ENCODE measurements at regions not wholly inside any gene's neighbourhood (a gene's known extent, or its start where the extent isn't known, plus 50 kb on each side); places are given as distances from the start of the nearest gene placed in this dataset.
"Not testable (repeated sequence)": the region's sequence is repeated elsewhere in the genome, so short reads cannot be mapped to it uniquely, and the experiment has no call there.

DNA sequence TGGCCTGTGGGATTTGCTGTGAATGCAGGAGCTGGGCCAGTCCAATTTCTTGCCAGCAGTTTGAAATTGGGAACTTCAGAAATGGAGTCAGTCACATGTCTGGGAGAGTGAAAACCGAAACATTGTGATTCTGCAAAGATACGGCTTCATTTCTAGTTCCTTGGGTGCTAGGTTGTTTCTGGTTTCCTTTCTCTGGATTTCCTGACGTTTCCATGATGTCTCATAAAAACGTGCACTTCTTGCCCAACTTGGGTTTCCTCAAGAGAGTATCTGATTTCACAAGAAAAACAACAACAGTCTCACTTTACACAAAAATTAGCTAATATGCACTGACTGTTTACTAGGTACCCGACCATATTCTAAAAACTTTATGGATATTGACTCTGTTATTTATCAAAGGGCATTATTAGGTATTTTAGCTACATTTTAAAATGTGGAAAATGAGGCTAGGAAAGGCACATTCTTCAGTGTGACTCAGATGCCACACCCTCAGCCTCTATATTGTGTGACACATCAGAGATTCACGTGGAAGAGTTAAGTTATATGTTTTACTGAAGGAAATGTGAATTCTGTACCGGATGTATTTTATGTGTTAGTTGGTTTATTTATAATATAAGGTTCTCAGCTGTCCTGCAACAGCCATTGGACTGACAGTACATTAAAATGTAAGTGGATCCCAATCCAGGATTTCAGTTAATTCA, 225.0 kb upstream of the PUDP start:
- peak; percentile 31 to 72 (median 72) for DNase-seq

DNA sequence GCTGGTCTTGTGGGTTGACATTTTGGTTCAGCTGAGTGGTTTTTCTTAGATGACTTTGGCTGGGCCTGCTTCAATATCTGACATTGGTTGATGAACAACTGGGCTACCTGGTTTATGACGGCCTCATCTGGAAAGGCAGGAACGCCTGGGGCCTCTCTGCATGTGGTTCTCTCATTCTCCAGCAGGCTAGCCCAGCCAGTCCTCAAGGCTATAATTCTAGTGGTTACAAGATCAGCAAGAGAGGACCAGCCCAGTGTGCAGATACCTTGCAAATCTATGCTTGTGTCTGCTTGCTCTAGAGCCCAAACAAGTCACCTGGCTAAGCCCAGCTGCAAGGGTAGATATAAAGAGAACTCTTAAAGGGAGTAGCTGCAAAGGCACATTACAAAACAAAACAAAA, 214.2 kb upstream of the PUDP start:
- no peak for DNase-seq

DNA sequence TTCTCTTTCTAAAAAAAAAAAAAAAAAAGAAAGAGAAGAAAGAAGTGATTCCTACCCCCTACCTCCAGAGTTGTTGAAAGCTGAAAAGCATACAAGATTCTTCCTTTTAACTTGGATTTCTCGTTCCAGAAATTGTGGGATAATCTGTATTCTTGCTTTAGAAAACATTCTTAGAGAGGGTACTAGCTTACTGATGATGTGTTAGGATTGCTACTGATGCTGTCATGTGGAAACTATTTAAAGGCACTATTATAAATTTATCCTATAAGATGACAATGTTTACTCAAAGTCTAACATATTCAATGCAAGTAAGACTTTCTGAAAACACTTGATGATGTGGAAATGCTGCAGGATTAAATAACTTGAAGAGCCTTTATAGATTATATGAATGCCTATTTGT, 204.0 kb upstream of the PUDP start:
- no peak for DNase-seq

DNA sequence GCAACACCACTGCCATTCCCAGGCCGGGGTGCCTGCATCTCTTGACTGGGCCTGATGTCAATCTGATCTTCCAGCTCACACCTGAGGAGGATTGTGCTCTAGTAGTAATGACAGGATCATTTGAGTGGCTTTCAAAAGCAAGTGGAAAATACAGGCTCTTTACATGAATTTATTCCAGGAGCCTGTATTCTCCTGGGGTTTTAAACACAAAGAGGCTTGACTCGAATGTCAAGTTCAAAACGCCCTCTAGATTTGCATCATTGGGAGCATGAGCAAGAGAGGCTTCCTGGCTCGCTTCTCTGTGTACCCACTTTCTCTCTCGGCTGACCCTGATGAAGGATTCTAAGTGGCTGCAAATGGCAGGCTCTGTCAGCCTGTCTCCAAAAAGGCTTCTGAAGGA, 199.5 kb upstream of the PUDP start:
- DNase-seq: no peak

DNA sequence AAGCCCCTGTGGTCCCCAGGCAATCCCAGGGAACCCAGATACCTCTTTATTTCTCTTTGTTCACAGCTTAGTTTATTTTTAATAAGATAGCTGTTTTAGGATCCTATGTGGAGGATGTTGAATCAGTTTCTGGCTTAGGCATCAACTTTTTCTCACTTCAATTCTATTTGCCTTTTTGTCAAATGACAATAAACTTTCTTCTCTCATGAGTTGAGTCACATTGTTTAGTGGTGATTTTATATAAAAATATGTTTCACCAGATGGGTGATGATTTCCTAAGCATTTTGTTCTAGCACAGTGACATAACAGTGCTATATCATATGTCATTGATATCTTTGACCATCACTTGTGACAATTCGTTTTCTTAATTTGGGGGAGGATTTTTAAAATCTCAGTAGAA, 198.1 kb upstream of the PUDP start:
- no peak for DNase-seq

DNA sequence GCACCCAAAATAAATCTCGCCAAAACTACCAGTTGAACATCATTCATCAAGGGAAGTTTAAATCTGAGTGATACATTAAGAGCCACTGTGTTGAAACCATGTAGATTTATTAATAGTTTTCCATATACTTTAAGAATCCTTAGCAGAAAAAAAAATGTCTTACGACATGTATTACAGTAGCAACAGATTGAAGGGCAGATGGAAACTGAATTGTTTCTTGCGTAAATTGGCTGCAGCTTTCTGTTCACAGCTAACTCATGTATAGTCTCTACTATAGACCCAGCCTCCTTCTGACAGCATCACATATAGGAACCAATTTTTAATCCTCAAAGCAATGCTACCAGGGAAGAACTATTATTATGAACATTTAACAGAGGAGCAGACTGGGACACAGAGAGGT, 195.2 kb upstream of the PUDP start:
- no peak for DNase-seq

DNA sequence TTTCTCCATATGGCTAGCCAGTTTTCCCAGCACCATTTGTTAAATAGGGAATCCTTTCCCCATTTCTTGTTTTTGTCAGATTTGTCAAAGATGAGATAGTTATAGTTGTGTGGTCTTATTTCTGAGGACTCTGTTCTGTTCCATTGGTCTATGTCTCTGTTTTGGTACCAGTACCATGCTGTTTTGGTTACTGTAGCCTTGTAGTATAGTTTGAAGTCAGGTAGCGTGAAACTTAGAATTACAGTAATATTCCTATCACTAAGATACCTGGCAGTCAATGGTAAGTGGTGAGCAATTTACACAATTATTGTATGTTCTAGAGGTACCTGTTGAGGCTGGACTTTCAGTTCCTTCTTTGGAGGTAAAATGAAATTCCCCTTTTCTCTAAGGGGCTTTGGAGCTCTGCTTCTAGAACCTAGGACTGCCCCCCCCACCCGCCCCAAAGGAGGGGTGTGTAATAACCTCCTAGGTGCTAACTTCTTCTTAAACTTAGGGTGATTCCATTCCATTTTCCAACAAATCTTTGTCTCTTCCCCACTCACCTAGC, 187.9 kb upstream of the PUDP start:
- DNase-seq: not testable (repeated sequence)

DNA sequence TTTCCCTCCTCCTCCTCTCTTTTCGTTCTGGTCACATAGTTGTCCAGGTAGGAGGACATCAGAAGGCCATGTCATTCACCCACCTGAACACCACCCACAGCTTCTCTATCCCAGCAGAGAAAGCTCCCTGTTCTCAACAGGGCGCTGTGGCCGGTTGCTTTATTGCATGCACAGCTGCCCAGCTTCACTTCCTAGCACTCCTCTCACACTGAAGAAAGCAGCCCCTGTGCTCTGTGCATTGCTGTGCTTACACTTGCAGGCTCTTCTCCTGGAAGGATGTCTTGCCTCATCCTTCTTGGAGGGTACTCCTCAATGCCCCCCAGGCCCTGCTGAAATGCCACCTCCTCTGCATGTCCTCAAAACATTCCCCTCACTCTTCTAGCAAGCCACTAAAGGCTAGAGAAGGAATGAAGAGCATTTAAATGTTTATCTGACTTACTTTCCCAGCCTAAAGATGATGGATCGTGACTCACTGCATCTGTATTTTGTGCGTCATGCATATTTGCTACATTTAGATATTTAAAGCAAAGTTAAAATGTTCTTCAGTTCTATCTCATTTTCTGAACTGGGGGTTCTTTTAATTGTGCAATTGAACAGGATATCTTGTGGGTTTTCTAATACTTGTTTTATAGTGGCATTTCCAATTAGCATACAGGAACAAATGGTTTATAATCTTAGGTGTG, 186.4 kb upstream of the PUDP start:
- no peak for DNase-seq

DNA sequence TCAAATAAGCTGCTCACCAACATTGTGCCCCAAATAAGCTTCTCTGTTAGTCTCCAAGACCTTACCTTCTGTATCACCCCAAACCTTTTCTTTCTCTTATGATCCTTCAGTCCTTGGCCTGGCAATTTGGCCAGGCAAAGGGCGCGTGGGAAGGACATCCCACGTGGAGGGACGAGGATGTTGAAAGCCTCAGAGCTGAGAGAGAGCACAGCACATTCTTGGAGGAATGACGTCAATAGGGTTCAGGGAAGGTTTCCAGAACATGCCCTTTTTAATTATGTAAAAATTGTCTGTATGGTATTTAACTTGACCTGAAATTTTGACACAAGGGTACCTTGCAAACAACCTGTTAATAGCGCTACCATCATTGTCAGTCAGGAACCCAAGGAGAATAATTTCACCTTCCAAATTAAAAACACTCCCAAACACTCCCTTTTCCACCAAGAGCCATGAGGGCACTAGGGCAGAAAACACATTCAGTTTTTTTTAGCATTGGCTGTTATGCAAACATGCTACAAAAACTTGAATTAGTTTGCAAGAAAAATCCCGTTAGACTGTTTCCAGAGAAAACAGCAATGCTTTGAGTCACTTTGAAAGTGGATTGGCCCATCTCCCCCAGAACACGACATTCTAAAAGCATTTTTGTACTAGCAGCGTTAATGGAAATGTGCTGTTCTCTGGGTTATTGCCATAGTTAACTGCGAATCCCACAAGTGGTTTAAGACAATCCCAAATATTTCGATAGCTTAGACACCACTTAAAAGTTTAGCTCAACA, 183.2 kb upstream of the PUDP start:
- DNase-seq: no peak

DNA sequence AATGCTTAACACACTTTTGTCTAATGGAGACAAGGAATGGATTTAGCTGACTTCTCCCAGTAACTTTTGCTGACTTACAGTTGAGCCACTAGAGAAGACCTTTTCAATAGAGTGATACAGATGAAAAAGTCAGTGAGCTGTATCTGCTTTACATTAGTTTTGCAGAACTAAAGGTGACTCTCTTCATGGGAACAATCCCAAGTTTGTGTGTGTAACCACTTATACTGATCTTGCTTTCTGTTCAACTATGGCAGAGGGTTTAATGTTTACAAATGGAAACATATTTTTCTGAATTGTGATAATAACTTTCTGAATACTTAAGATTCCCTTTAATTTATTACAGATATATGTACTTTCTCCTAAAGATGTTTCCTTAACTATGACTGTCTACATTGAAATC, 182.6 kb upstream of the PUDP start:
- DNase-seq: no peak

DNA sequence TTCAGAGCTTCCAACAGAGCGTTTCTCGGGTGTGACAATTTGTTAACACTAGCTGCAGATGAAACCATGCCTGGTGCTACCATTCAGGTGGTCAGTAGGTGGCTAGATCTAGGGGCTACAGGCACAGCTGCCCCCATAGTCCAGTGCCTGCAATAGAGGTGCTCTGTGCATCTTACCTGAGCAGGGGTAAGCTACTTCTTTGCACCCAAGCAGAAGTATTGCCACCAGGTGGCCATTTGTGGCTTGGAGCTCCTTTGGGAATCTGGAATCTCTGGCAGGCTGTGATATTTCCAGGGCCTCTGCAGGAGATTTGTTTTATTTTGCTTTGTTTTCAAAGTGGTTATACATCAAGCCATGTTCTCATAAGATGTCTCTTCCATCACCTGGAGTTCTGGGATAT, 170.7 kb upstream of the PUDP start:
- DNase-seq: no peak

DNA sequence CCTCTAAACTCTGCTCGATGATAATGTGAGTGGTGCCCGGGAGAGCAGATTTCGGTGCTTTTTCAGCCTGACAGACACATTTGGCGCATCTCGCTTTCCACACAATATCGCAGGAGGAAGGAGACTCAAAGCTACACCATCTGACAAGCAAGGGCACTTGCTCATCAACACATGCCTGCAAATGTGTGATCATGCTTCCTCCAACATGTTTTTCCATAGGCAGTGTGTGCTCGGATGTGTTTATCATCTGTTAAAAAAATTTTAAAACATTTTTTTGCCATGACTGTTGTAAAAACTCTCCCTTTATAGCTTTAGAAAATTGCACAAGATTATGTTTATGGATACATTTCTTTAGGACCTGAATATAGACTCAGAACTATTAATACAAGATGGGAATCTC, 170.3 kb upstream of the PUDP start:
- DNase-seq: no peak

DNA sequence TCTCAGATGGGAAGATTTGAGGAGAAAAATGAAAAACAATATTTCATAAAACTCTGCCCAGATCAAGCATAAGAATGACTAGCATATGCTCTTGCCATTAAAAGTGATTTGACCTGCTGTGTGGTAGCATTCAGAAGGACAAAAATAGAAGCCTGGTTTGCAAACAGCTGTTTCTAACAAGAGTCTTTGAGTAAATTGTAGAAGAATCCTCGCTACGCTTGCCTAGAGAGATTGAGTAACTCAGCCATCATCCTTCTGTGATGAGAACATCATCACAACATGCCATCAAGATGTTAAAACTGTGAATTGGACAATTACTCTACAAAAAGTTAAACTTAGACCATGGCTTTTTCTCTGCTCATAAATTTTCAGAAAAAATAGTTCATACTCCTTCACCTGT, 168.9 kb upstream of the PUDP start:
- DNase-seq: no peak

DNA sequence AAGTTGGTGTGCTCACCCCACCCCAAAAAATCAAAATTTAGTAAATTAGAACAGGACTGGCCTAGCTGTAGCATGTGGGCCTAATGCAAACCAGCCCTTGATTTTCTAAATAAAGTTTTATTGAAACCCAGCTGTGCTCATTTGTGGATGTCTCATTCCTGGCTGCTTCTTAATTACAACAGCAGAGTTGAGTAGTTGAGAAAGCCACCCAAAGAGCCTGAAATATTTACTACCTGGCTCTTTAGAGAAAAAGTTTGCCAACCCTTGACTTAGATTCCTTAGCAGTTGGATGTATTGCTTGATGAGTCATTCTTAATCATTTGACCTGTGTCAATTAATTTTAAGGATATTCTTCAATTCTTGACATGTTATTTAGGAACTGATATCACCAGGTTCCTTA, 168.3 kb upstream of the PUDP start:
- DNase-seq: no peak

DNA sequence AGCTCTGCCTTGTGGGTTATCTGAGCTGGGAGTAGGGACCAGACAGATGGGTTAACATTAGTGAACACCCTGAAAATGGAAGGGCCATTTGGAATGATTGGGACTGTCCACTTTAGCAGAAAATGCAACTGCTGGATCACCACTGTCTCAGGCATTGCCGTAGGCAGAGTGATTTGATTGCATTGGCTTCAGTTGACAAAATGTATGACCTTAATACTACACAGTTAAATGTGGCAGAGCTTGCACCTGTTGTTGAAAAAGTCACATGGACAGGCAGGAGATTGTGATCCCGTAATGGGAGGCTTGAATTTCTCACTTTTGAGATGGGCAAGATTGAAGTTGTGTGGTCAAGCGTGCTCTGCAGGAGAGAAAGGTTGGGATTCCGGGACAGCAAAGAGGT, 166.5 kb upstream of the PUDP start:
- no peak for DNase-seq

DNA sequence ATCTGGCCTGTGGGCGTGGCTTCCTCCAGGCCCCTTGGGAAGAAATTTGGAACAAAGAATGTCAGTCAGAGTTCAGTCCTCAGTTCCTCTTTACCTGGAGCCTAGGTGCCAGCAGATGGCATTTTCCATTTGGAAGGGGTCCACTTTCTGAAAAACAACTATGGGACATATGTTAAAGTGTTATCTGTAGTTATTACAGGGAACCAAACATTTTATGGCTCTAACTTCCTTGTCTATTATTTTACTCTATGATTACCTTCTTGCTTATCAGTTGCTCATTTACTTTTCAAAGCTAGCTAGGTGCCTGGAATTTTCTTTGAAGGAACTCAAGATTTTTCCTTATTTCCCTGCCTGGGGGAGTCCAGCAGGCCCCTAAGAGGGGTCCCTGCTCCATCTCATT, 159.8 kb upstream of the PUDP start:
- DNase-seq: no peak

DNA sequence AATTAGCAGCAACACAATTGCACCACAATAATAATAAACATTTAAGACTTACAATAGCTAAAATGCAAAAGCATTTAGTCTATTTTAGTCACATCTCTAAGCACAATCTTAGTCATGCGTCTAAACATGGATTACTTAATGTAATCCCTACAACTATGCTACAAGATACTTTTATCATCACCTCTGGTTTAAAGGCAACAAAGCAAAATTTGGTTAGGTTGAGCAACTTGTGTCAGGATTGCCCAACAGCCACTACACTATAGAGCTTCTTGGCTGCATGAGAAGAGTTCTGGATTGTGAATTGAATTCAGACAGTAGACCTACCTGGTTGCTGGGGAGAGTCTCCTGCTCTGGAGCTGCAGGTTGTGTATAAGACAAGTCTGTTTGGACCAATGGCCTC, 146.5 kb upstream of the PUDP start:
- DNase-seq: no peak

DNA sequence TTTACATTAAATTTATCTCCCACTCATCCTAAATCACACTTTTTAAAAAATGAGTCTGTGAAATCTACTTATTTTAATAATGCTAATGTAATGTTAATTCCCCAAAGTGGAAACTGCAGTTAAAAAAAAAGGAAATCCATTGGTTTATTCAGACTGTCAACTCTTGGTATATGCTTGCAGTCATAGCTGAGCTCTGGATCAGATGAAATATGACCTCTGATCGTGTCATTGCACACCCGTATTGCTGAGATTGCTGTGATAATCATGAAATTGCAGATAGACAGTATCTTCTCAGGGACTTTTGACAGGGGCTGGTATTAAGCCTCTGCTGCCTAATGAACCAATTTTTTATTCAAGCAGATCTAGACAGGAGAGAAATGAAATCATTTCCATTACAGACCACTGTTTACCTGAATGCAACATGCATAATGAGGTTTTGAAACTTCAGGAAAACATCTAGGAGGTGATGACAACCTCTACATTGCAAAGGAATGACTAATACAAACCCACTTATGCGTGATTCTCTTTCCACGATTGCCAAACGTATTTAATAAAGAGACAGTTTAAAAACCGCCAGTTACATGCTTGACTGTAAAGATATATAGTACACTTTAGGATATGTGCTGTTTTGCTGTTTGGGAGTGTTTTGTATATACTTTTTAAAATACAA, 138.3 kb upstream of the PUDP start:
- no peak for DNase-seq

DNA sequence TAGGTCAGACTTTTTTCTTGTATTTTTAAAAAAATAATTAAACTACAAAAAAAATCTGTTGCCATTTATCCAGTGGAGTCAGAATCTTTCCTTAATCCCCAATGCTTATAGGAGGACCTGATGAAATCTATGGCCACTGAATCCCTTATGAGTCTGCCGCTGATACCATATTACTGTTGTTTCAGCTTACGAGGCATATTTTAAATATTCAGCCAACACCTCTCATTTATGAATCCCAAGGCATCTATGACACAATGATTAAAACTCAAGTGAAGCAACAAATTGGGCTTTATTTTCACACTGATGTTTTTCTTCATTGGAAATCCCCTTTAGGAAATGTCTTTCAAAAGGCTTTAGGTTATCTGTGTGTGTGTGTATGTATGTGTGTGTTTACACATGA, 137.8 kb upstream of the PUDP start:
- no peak for DNase-seq

DNA sequence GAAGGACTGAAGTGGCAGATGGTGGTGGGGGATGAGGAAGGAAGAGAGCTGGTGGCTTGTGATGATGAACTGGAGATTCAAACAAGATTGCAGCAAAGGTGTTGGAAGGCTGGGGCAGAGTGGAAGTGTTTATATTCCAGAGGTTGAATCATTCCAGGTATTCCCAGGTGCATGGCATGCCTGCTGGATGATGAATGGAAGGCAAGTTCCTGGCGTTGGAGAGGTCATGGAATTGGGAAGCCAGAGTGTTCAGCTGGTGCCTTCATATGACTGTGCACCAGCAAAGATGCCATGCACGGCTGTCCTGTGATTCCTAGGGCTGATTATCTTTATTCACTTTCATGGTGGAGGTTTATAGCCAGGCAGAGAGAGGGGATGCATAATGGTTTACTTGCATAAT, 135.8 kb upstream of the PUDP start:
- DNase-seq: no peak

DNA sequence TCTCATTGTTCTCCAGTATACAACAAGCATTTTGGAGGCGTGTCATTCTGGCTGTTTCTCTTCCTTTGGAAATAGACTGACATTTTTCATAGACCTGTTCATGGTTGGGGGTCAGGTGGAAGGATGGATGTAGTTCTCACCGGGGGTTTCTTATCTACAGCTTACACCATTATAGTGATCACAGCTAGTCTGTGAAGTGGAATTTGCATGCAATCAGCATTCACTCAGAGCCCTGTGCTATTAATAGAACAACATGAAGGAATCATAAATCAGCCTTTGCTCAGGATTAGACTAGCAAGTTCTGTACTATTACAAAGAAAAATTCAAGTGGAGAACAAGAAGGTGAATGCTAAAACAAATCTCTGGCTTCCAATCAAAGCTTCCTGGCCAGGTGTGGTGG, 132.6 kb upstream of the PUDP start:
- DNase-seq: no peak

DNA sequence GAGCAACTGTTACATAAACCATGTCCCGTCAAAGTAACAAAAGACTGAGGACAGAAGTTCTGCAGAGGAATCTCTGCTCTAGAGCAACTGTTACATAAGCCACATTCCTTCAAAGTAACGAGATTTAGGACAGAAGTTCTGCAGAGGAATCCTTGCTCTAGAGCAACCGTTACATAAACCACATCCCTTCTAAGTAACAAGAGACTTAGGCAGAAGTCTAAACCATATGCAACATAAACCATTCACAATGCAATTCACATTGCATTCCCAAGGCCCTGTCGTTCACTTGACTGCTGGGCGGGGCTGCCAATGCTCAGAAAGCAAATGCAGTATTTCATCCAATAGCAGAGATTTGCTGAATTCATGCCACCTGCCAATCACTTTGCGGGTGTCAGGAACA, 124.4 kb upstream of the PUDP start:
- no peak for DNase-seq

DNA sequence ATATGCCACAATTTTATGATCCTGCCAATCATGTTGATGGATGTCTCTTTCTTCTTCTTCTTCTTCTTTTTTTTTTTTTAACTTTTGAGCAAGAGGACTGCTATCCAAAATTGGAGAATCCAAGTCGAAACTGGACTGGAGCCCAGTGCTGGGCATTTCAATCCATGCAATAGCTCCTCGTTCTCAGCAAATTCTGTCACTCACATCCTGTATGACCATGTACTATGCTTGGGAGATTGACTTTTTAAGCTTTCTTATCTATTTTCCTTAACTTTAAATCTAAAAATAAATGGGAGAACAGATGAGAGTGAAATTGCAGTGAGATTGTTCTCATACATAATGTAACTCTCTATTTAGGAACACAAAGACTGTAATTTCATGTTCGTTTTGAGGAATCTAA, 123.0 kb upstream of the PUDP start:
- no peak for DNase-seq
